NCI-H146 (cell line): ENCODE measurements at regions not wholly inside any gene's neighbourhood (a gene's known extent, or its start where the extent isn't known, plus 50 kb on each side); places are given as distances from the start of the nearest gene placed in this dataset.
A peak's percentile ranks its signal among the peaks of the same experiment; 100 is the strongest.
"Not testable (repeated sequence)": the region's sequence is repeated elsewhere in the genome, so short reads cannot be mapped to it uniquely, and the experiment has no call there.

Experiments used
- DNase-seq: peaks from one replicate; lab custom pipeline; 2025; lab: John Stamatoyannopoulos, UW

- DNase-seq: no peak
These were observed 219.9 kb upstream of the IRS2 start for GRCh38 chr13:110006304-110006703.

- no peak for DNase-seq
These were observed 219.2 kb upstream of the IRS2 start for GRCh38 chr13:110005563-110005962.

GRCh38 chr13:110004814-110005213, 218.4 kb upstream of the IRS2 start:
- DNase-seq: no peak

GRCh38 chr13:110001670-110002275, 215.4 kb upstream of the IRS2 start:
- DNase-seq: no peak

- DNase-seq: no peak
These were observed 214.4 kb upstream of the IRS2 start for GRCh38 chr13:110000534-110001345.

GRCh38 chr13:109999659-110000533, 213.5 kb upstream of the IRS2 start:
- no peak for DNase-seq

- DNase-seq: peak; percentile 54
These were observed 212.5 kb upstream of the IRS2 start for GRCh38 chr13:109998684-109999533.

- no peak for DNase-seq
These were observed 211.7 kb upstream of the IRS2 start for GRCh38 chr13:109998037-109998436.

- not testable (repeated sequence) for DNase-seq
These were observed 210.7 kb upstream of the IRS2 start for GRCh38 chr13:109997056-109997595.

- DNase-seq: no peak
These were observed 210.1 kb upstream of the IRS2 start for GRCh38 chr13:109996404-109996960.

GRCh38 chr13:109995578-109995977, 209.2 kb upstream of the IRS2 start:
- DNase-seq: no peak

GRCh38 chr13:109990296-109990695, 203.9 kb upstream of the IRS2 start:
- peak; percentile 33 for DNase-seq

- no peak for DNase-seq
These were observed 203.3 kb upstream of the IRS2 start for GRCh38 chr13:109989686-109990085.

GRCh38 chr13:109989155-109989554, 202.8 kb upstream of the IRS2 start:
- no peak for DNase-seq

- no peak for DNase-seq
These were observed 200.5 kb upstream of the IRS2 start for GRCh38 chr13:109986851-109987250.

GRCh38 chr13:109985871-109986450, 199.6 kb upstream of the IRS2 start:
- DNase-seq: no peak

GRCh38 chr13:109983447-109983846, 197.1 kb upstream of the IRS2 start:
- DNase-seq: no peak

GRCh38 chr13:109981000-109981399, 194.6 kb upstream of the IRS2 start:
- DNase-seq: no peak

GRCh38 chr13:109979676-109980075, 193.3 kb upstream of the IRS2 start:
- DNase-seq: not testable (repeated sequence)

- no peak for DNase-seq
These were observed 192.8 kb upstream of the IRS2 start for GRCh38 chr13:109979228-109979627.
